ENCODE measurements at regions not wholly inside any gene's neighbourhood (a gene's known extent, or its start where the extent isn't known, plus 50 kb on each side); places are given as distances from the start of the nearest gene placed in this dataset.

- no peaks in the 10 kb centered on the region for H3K27me3 ChIP-seq (ENCODE audit: control insufficient read depth, extremely low read depth, insufficient read depth, low read length)
- no peak overlapping the region for H3K4me2 ChIP-seq (ENCODE audit: control insufficient read depth, extremely low read depth, insufficient read depth, low read depth, low read length)
- no peaks in the 10 kb centered on the region for H4K20me1 ChIP-seq (ENCODE audit: control insufficient read depth, extremely low read depth, insufficient read depth, low read length)
- TF ChIP-seq CTCF (optimal IDR thresholded peaks at IDR 0.05 in 1 of 3, IDR thresholded peaks at IDR 0.05 in 1 of 3, conservative IDR thresholded peaks at IDR 0.05 in 1 of 3; ENCODE audit: extremely low read depth in 1 of 3, insufficient read depth in 2 of 3, low read length in 3 of 3): no peak
- TF ChIP-seq EZH2 (IDR thresholded peaks at IDR 0.05; ENCODE audit: low read length): no peak
- H3K27ac ChIP-seq (ENCODE audit: control insufficient read depth, insufficient read depth, low read length): no peak overlapping the region
- H2AFZ ChIP-seq (ENCODE audit: control insufficient read depth, low read length): no peak overlapping the region
- DNase-seq (ENCODE audit: low read depth, low spot score) (no peak), FAIRE-seq (no peak)
- no peaks in the 10 kb centered on the region for H3K79me2 ChIP-seq (ENCODE audit: control insufficient read depth, insufficient read depth, low read length)
- dilution Hi-C loops (cut with MboI; ENCODE audit: extremely low pct_ligation_motif_present, low sequenced_read_pairs): no loop called here
- no peaks in the 10 kb centered on the region for H3K9me3 ChIP-seq (ENCODE audit: control insufficient read depth, low read depth, low read length)
- no peaks in the 10 kb centered on the region for H3K9me1 ChIP-seq (ENCODE audit: control insufficient read depth, extremely low read depth, insufficient read depth, low read length)
- no peak overlapping the region for H3K9ac ChIP-seq (ENCODE audit: control insufficient read depth, extremely low read depth, insufficient read depth, low read length)
- no peak overlapping the region for H3K4me3 ChIP-seq (ENCODE audit: control insufficient read depth in 2 of 3, extremely low read depth in 1 of 3, insufficient read depth in 2 of 3, low read depth in 1 of 3, low read length in 3 of 3)
- no peaks in the 10 kb centered on the region for H3K36me3 ChIP-seq (ENCODE audit: control insufficient read depth in 2 of 2, extremely low read depth in 1 of 2, insufficient read depth in 2 of 2, low read length in 2 of 2)
- no peaks in the 10 kb centered on the region for H3K4me1 ChIP-seq (ENCODE audit: control insufficient read depth, extremely low read depth, insufficient read depth, low read length)
Observed at GRCh38 chr3:87486115-87486514, 209.7 kb upstream of the POU1F1 start.

- no peak for TF ChIP-seq EZH2 (IDR thresholded peaks at IDR 0.05; ENCODE audit: low read length)
- no peak for TF ChIP-seq CTCF (optimal IDR thresholded peaks at IDR 0.05 in 1 of 3, IDR thresholded peaks at IDR 0.05 in 1 of 3, conservative IDR thresholded peaks at IDR 0.05 in 1 of 3; ENCODE audit: extremely low read depth in 1 of 3, insufficient read depth in 2 of 3, low read length in 3 of 3)
- DNase-seq (ENCODE audit: low read depth, low spot score) (no peak), FAIRE-seq (no peak)
- Histone ChIP-seq H3K9ac (ENCODE audit: control insufficient read depth, extremely low read depth, insufficient read depth, low read length) (no peak overlapping the region), H2AFZ (ENCODE audit: control insufficient read depth, low read length) (no peak overlapping the region), H3K9me3 (ENCODE audit: control insufficient read depth, low read depth, low read length) (no peaks in the 10 kb centered on the region), H3K4me1 (ENCODE audit: control insufficient read depth, extremely low read depth, insufficient read depth, low read length) (no peaks in the 10 kb centered on the region), H3K9me1 (ENCODE audit: control insufficient read depth, extremely low read depth, insufficient read depth, low read length) (no peaks in the 10 kb centered on the region), H4K20me1 (ENCODE audit: control insufficient read depth, extremely low read depth, insufficient read depth, low read length) (no peaks in the 10 kb centered on the region), H3K79me2 (ENCODE audit: control insufficient read depth, insufficient read depth, low read length) (no peaks in the 10 kb centered on the region), H3K4me2 (ENCODE audit: control insufficient read depth, extremely low read depth, insufficient read depth, low read depth, low read length) (no peak overlapping the region), H3K4me3 (ENCODE audit: control insufficient read depth in 2 of 3, extremely low read depth in 1 of 3, insufficient read depth in 2 of 3, low read depth in 1 of 3, low read length in 3 of 3) (no peak overlapping the region), H3K27me3 (ENCODE audit: control insufficient read depth, extremely low read depth, insufficient read depth, low read length) (no peaks in the 10 kb centered on the region), H3K27ac (ENCODE audit: control insufficient read depth, insufficient read depth, low read length) (no peak overlapping the region), H3K36me3 (ENCODE audit: control insufficient read depth in 2 of 2, extremely low read depth in 1 of 2, insufficient read depth in 2 of 2, low read length in 2 of 2) (no peaks in the 10 kb centered on the region)
- dilution Hi-C loops (cut with MboI; ENCODE audit: extremely low pct_ligation_motif_present, low sequenced_read_pairs): no loop called here
Observed at GRCh38 chr3:87478716-87479115, 202.3 kb upstream of the POU1F1 start.

Data from keratinocyte (primary cell).